ENCODE measurements at regions not wholly inside any gene's neighbourhood (a gene's known extent, or its start where the extent isn't known, plus 50 kb on each side); places are given as distances from the start of the nearest gene placed in this dataset.

DNA sequence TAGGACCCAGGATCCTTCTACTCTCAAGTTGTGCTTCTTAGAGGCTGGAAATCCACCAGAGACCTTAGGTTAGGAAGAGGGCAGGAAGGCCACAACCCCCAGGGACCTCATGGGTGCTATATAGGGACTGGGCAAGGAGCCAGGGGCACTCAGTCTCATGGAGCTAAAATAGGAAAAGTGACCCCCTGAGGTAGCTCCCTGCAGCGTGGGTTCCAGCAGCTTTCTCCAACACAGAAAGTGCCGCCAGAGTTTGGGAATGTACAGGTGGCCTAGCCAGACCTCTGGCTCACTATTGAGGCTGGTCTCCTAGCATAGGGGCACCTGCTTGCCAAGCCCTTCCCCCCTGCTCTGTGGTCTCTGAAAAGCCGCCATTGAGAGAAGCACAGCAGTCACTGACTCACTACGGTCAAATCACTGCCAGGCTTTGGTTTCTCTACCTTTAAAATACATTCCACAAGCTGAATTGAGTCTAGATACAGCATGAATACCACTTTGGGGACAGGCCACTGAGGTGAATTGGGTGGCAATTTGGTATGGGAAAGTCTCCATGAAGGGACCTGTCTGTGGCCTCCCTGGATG lies 333.2 kb upstream of the PODXL start:
- peaks cover 5% of the 10 kb centered on the region for H3K4me1 Mint-ChIP-seq (ENCODE audit: low read depth, unreplicated experiment)
- Histone ChIP-seq H3K36me3 (ENCODE audit: insufficient read depth, low read length) (no peaks in the 10 kb centered on the region), H3K4me2 (ENCODE audit: low read length) (peak overlapping the region; percentile 51), H2AFZ (ENCODE audit: low read depth, low read length) (peak overlapping the region; percentile 53), H3K9ac (ENCODE audit: low read length) (no peak overlapping the region), H3K4me1 (ENCODE audit: insufficient read depth, low read length) (peaks cover 12% of the 10 kb centered on the region), H3K27me3 (ENCODE audit: insufficient read depth, low read length) (no peaks in the 10 kb centered on the region), H3K4me3 (ENCODE audit: insufficient read depth, low read depth, low read length) (no peak overlapping the region), H3K9me3 (ENCODE audit: insufficient read depth, low read depth, low read length) (no peaks in the 10 kb centered on the region), H3K79me2 (ENCODE audit: insufficient read depth, low read length) (no peaks in the 10 kb centered on the region), H3K27ac (ENCODE audit: low read depth, low read length) (no peak overlapping the region), H4K20me1 (ENCODE audit: insufficient read depth, low read length) (no peaks in the 10 kb centered on the region)
- FAIRE-seq, result no peak
- H3K27me3 Mint-ChIP-seq (ENCODE audit: low read depth, unreplicated experiment), result peaks cover 26% of the 10 kb centered on the region
- peak; percentile 53 for DNase-seq (ENCODE audit: low read depth)
- no peak overlapping the region for H3K27ac Mint-ChIP-seq (ENCODE audit: unreplicated experiment)
- peaks cover 2% of the 10 kb centered on the region for H3K36me3 Mint-ChIP-seq (ENCODE audit: low read depth, unreplicated experiment)
- peaks cover 9% of the 10 kb centered on the region for H3K9me3 Mint-ChIP-seq (ENCODE audit: unreplicated experiment)
- TF ChIP-seq EZH2 (IDR thresholded peaks at IDR 0.05; ENCODE audit: insufficient read depth, low read length), result no peak
- TF ChIP-seq, protein P1, sequence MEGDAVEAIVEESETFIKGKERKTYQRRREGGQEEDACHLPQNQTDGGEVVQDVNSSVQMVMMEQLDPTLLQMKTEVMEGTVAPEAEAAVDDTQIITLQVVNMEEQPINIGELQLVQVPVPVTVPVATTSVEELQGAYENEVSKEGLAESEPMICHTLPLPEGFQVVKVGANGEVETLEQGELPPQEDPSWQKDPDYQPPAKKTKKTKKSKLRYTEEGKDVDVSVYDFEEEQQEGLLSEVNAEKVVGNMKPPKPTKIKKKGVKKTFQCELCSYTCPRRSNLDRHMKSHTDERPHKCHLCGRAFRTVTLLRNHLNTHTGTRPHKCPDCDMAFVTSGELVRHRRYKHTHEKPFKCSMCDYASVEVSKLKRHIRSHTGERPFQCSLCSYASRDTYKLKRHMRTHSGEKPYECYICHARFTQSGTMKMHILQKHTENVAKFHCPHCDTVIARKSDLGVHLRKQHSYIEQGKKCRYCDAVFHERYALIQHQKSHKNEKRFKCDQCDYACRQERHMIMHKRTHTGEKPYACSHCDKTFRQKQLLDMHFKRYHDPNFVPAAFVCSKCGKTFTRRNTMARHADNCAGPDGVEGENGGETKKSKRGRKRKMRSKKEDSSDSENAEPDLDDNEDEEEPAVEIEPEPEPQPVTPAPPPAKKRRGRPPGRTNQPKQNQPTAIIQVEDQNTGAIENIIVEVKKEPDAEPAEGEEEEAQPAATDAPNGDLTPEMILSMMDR (IDR thresholded peaks at IDR 0.05; ENCODE audit: insufficient read depth, low read depth, low read length), result no peak
- no peak overlapping the region for H3K4me3 Mint-ChIP-seq (ENCODE audit: unreplicated experiment)

DNA sequence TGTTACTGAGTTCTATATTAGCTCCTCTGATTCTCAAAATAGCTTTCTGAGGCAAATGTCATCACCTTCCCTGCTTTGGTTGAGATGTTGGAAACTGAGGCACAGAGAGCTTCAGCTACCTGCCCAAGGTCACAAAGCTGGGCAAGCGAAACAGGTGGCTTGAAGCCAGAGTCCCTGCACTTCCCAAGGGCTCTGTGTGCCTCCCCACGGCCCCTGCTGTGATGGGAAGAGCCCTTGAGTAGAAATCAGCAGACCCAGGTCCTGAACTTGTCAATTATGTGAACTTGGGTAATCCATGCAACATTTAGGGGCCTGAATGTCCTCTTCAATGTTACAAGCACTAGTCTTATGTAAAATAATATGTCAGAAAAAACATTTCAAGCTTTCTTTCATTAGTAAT lies 327.3 kb upstream of the PODXL start:
- no peak overlapping the region for H3K27ac ChIP-seq (ENCODE audit: low read depth, low read length)
- no peaks in the 10 kb centered on the region for H3K4me1 ChIP-seq (ENCODE audit: insufficient read depth, low read length)
- DNase-seq (ENCODE audit: low read depth), result no peak
- H3K9me3 Mint-ChIP-seq (ENCODE audit: unreplicated experiment), result peaks cover 11% of the 10 kb centered on the region
- H3K9me3 ChIP-seq (ENCODE audit: insufficient read depth, low read depth, low read length), result no peaks in the 10 kb centered on the region
- H3K27ac Mint-ChIP-seq (ENCODE audit: unreplicated experiment), result no peak overlapping the region
- no peaks in the 10 kb centered on the region for H3K79me2 ChIP-seq (ENCODE audit: insufficient read depth, low read length)
- H3K4me1 Mint-ChIP-seq (ENCODE audit: low read depth, unreplicated experiment), result no peaks in the 10 kb centered on the region
- no peaks in the 10 kb centered on the region for H3K36me3 ChIP-seq (ENCODE audit: insufficient read depth, low read length)
- peaks cover 2% of the 10 kb centered on the region for H3K36me3 Mint-ChIP-seq (ENCODE audit: low read depth, unreplicated experiment)
- no peak for FAIRE-seq
- no peak overlapping the region for H3K4me2 ChIP-seq (ENCODE audit: low read length)
- no peak overlapping the region for H2AFZ ChIP-seq (ENCODE audit: low read depth, low read length)
- peaks cover 3% of the 10 kb centered on the region for H3K27me3 ChIP-seq (ENCODE audit: insufficient read depth, low read length)
- no peak overlapping the region for H3K9ac ChIP-seq (ENCODE audit: low read length)
- H3K4me3 Mint-ChIP-seq (ENCODE audit: unreplicated experiment), result no peak overlapping the region
- H4K20me1 ChIP-seq (ENCODE audit: insufficient read depth, low read length), result no peaks in the 10 kb centered on the region
- TF ChIP-seq, protein P1 (IDR thresholded peaks at IDR 0.05; ENCODE audit: insufficient read depth, low read depth, low read length), result no peak
- TF ChIP-seq EZH2 (IDR thresholded peaks at IDR 0.05; ENCODE audit: insufficient read depth, low read length), result no peak
- peaks cover 45% of the 10 kb centered on the region for H3K27me3 Mint-ChIP-seq (ENCODE audit: low read depth, unreplicated experiment)
- no peak overlapping the region for H3K4me3 ChIP-seq (ENCODE audit: insufficient read depth, low read depth, low read length)

DNA sequence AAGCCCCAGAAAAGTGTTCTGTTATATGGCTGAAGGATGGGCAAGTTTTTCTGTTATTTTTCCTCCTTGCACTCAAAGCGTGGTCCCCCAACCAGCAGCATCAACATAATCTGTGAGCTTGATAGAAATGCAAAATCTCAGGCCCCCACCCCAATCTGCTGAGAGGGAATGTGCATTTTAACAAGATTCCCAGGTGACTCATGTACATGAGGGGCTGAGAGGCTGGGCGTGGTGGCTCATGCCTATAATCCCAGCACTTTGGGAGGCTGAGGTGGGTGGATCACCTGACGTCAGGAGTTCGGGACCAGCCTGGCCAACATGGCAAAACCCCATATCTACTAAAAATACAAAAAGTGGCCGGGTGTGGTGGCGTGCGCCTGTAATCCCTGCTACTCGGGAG lies 326.8 kb upstream of the PODXL start:
- Histone ChIP-seq H3K79me2 (ENCODE audit: insufficient read depth, low read length) (no peaks in the 10 kb centered on the region), H3K27ac (ENCODE audit: low read depth, low read length) (no peak overlapping the region), H3K4me1 (ENCODE audit: insufficient read depth, low read length) (no peaks in the 10 kb centered on the region), H3K9me3 (ENCODE audit: insufficient read depth, low read depth, low read length) (no peaks in the 10 kb centered on the region), H4K20me1 (ENCODE audit: insufficient read depth, low read length) (no peaks in the 10 kb centered on the region), H3K27me3 (ENCODE audit: insufficient read depth, low read length) (peaks cover 3% of the 10 kb centered on the region), H3K36me3 (ENCODE audit: insufficient read depth, low read length) (no peaks in the 10 kb centered on the region), H3K4me3 (ENCODE audit: insufficient read depth, low read depth, low read length) (no peak overlapping the region), H2AFZ (ENCODE audit: low read depth, low read length) (no peak overlapping the region), H3K9ac (ENCODE audit: low read length) (no peak overlapping the region), H3K4me2 (ENCODE audit: low read length) (no peak overlapping the region)
- Mint-ChIP-seq H3K27me3 (ENCODE audit: low read depth, unreplicated experiment) (peaks cover 39% of the 10 kb centered on the region), H3K36me3 (ENCODE audit: low read depth, unreplicated experiment) (peaks cover 2% of the 10 kb centered on the region), H3K9me3 (ENCODE audit: unreplicated experiment) (peaks cover 11% of the 10 kb centered on the region), H3K27ac (ENCODE audit: unreplicated experiment) (no peak overlapping the region), H3K4me1 (ENCODE audit: low read depth, unreplicated experiment) (no peaks in the 10 kb centered on the region), H3K4me3 (ENCODE audit: unreplicated experiment) (no peak overlapping the region)
- no peak for FAIRE-seq
- TF ChIP-seq EZH2 (IDR thresholded peaks at IDR 0.05; ENCODE audit: insufficient read depth, low read length), result no peak
- TF ChIP-seq, protein P1 (IDR thresholded peaks at IDR 0.05; ENCODE audit: insufficient read depth, low read depth, low read length), result no peak
- no peak for DNase-seq (ENCODE audit: low read depth)

Data from astrocyte (in vitro differentiated cells and primary cell).